Suprapubic skin (tissue), 3 donors: ENCODE measurements at regions not wholly inside any gene's neighbourhood (a gene's known extent, or its start where the extent isn't known, plus 50 kb on each side); places are given as distances from the start of the nearest gene placed in this dataset.

Source experiments
- CTCF ChIP-seq, 2 donors: fragments of 200-600 bp in 1 of 2; fragments of 450-650 bp in 1 of 2; sonication (generic) in 1 of 2; IDR thresholded peaks; one replicate each; pipeline ENCODE4 v1.5.1; 2016 to 2019; ENCODE audit warnings: antibody characterized with exemption in 2 of 2, mild to moderate bottlenecking in 1 of 2, moderate library complexity in 1 of 2
- EP300 ChIP-seq: sonication (generic); formaldehyde crosslinking; IDR thresholded peaks from one replicate; pipeline ENCODE4 v1.6.1; 2017; ENCODE audit warnings: antibody characterized with exemption
- POLR2A ChIP-seq, 2 donors: fragments of 450-650 bp; IDR thresholded peaks; one replicate each; pipeline ENCODE4 v1.6.1; 2017; ENCODE audit warnings: antibody characterized with exemption in 2 of 2, mild to moderate bottlenecking in 2 of 2, moderate library complexity in 2 of 2

DNA sequence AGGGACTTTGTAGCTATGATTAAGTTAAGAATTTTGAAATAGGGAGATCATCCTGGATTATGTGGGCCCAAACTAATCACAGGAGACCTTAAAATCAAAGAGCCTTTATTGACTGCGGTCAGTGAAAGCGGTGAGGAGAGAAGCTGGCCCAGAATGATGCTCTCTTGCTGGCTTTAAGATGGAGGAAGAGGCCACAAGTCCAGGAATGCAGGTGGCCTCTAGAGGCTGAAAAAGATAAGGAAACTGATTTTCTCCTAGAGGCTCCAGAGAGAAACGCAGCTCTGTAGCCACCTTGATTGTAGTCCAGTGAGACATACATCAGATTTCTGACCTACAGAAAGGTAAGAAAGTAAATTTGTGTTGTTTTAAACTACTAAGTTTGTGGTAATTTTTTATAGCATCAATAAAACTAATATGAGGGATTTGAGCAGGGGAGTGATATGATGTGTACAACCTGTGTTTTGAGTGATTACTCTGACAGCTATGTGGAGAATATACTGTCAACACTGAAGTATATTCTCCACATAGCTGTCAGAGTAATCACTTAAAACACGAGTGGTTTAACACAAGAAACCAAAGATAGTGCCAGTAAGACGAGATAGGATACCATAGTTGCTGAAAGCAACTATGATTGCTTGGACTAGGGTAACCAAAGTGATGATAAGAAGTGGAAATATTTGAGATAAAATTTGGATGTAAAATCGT, 364.4 kb upstream of the CHST9 start:
- TF ChIP-seq POLR2A (IDR thresholded peaks at IDR 0.05) (no peak), CTCF (IDR thresholded peaks at IDR 0.05) (no peak), EP300 (no peak)
